ENCODE measurements at regions not wholly inside any gene's neighbourhood (a gene's known extent, or its start where the extent isn't known, plus 50 kb on each side); places are given as distances from the start of the nearest gene placed in this dataset.

- TF ChIP-seq CTCF (IDR thresholded peaks at IDR 0.05), result no peak
- no peak for TF ChIP-seq POLR2A (IDR thresholded peaks at IDR 0.05)
These were observed 200.7 kb downstream of the UBE3A start for GRCh38 chr15:25238126-25238525.

All from ovary (tissue), 3 donors.